ENCODE measurements at regions not wholly inside any gene's neighbourhood (a gene's known extent, or its start where the extent isn't known, plus 50 kb on each side); places are given as distances from the start of the nearest gene placed in this dataset.

GRCh38 chr4:125515016-125515415 is 200.3 kb downstream of the FAT4 start:
- DNase-seq, result no peak

- DNase-seq, result peak; percentile 15
These were observed 203.1 kb downstream of the FAT4 start for GRCh38 chr4:125517831-125518230.

- no peak for DNase-seq
These were observed 203.5 kb downstream of the FAT4 start for GRCh38 chr4:125518281-125518680.

GRCh38 chr4:125519371-125520146 is 204.8 kb downstream of the FAT4 start:
- peak; percentile 45 for DNase-seq

- DNase-seq, result no peak
These were observed 205.7 kb downstream of the FAT4 start for GRCh38 chr4:125520258-125520990.

GRCh38 chr4:125522588-125522987 is 207.8 kb downstream of the FAT4 start:
- no peak for DNase-seq

- no peak for DNase-seq
These were observed 208.2 kb downstream of the FAT4 start for GRCh38 chr4:125522992-125523391.

GRCh38 chr4:125526420-125526819 is 211.7 kb downstream of the FAT4 start:
- DNase-seq, result no peak

GRCh38 chr4:125527681-125528080 is 212.9 kb downstream of the FAT4 start:
- no peak for DNase-seq

- no peak for DNase-seq
These were observed 214.3 kb downstream of the FAT4 start for GRCh38 chr4:125529071-125529470.

- no peak for DNase-seq
These were observed 223.9 kb downstream of the FAT4 start for GRCh38 chr4:125538670-125539069.

GRCh38 chr4:125539691-125540090 is 224.9 kb downstream of the FAT4 start:
- no peak for DNase-seq

- DNase-seq, result no peak
These were observed 227.2 kb downstream of the FAT4 start for GRCh38 chr4:125541836-125542385.

GRCh38 chr4:125546272-125546671 is 231.5 kb downstream of the FAT4 start:
- DNase-seq, result no peak

- no peak for DNase-seq
These were observed 233.1 kb downstream of the FAT4 start for GRCh38 chr4:125547836-125548235.

- no peak for DNase-seq
These were observed 236.0 kb downstream of the FAT4 start for GRCh38 chr4:125550769-125551168.

GRCh38 chr4:125551466-125551865 is 236.7 kb downstream of the FAT4 start:
- DNase-seq, result no peak

GRCh38 chr4:125551967-125552366 is 237.2 kb downstream of the FAT4 start:
- no peak for DNase-seq

GRCh38 chr4:125572601-125573000 is 257.8 kb downstream of the FAT4 start:
- DNase-seq, result no peak

- no peak for DNase-seq
These were observed 258.6 kb downstream of the FAT4 start for GRCh38 chr4:125573368-125573767.

GRCh38 chr4:125573786-125574185 is 259.0 kb downstream of the FAT4 start:
- no peak for DNase-seq

- no peak for DNase-seq
These were observed 267.5 kb downstream of the FAT4 start for GRCh38 chr4:125582302-125582701.

- DNase-seq, result no peak
These were observed 275.4 kb downstream of the FAT4 start for GRCh38 chr4:125590158-125590557.
